ENCODE measurements at regions not wholly inside any gene's neighbourhood (a gene's known extent, or its start where the extent isn't known, plus 50 kb on each side); places are given as distances from the start of the nearest gene placed in this dataset.

DNA sequence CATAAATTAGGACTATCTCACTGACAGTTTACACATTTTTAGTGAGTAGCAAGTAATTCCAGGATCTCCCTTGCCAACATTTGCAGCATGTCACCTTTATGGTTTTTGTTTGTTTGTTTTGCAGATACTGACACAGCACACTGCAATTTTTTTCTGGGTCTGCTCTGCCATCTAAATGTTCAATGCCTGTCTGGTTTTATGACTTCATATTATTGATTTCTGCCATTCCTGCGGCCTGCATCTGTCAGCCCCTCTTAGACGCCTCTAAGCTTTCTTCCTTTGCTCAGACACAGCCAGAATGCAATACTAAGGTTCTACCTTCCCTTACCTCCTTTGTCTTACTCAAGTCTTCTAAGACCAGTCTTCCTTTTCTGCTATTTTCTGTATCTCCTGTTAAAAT lies 321.2 kb upstream of the AZI2 start (continued):
- TF ChIP-seq, protein P1, sequence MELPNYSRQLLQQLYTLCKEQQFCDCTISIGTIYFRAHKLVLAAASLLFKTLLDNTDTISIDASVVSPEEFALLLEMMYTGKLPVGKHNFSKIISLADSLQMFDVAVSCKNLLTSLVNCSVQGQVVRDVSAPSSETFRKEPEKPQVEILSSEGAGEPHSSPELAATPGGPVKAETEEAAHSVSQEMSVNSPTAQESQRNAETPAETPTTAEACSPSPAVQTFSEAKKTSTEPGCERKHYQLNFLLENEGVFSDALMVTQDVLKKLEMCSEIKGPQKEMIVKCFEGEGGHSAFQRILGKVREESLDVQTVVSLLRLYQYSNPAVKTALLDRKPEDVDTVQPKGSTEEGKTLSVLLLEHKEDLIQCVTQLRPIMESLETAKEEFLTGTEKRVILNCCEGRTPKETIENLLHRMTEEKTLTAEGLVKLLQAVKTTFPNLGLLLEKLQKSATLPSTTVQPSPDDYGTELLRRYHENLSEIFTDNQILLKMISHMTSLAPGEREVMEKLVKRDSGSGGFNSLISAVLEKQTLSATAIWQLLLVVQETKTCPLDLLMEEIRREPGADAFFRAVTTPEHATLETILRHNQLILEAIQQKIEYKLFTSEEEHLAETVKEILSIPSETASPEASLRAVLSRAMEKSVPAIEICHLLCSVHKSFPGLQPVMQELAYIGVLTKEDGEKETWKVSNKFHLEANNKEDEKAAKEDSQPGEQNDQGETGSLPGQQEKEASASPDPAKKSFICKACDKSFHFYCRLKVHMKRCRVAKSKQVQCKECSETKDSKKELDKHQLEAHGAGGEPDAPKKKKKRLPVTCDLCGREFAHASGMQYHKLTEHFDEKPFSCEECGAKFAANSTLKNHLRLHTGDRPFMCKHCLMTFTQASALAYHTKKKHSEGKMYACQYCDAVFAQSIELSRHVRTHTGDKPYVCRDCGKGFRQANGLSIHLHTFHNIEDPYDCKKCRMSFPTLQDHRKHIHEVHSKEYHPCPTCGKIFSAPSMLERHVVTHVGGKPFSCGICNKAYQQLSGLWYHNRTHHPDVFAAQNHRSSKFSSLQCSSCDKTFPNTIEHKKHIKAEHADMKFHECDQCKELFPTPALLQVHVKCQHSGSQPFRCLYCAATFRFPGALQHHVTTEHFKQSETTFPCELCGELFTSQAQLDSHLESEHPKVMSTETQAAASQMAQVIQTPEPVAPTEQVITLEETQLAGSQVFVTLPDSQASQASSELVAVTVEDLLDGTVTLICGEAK (IDR thresholded peaks at IDR 0.05; ENCODE audit: borderline replicate concordance), result no peak
- TF ChIP-seq NFYA (IDR thresholded peaks at IDR 0.05; ENCODE audit: borderline replicate concordance, low read depth, low read length) (no peak), TCF3 (IDR thresholded peaks at IDR 0.05; ENCODE audit: borderline replicate concordance, insufficient read depth, low read depth, low read length) (no peak), GABPA (IDR thresholded peaks at IDR 0.05; ENCODE audit: low read depth) (no peak), ZZZ3 (IDR thresholded peaks at IDR 0.05; ENCODE audit: control insufficient read depth, insufficient read length, low read depth) (no peak), MEF2B (IDR thresholded peaks at IDR 0.05; ENCODE audit: partially characterized antibody, poor library complexity, severe bottlenecking) (no peak), IKZF2 (IDR thresholded peaks at IDR 0.05) (no peak), FOS (IDR thresholded peaks at IDR 0.05; ENCODE audit: borderline replicate concordance, extremely low read depth, insufficient read length) (no peak), TBL1XR1 (IDR thresholded peaks at IDR 0.05; ENCODE audit: low read depth, low read length) (no peak), EGR1 (IDR thresholded peaks at IDR 0.05; ENCODE audit: borderline replicate concordance in 1 of 2, low read depth in 2 of 2, low read length in 2 of 2) (no peak)
- TF ChIP-seq, protein P2, sequence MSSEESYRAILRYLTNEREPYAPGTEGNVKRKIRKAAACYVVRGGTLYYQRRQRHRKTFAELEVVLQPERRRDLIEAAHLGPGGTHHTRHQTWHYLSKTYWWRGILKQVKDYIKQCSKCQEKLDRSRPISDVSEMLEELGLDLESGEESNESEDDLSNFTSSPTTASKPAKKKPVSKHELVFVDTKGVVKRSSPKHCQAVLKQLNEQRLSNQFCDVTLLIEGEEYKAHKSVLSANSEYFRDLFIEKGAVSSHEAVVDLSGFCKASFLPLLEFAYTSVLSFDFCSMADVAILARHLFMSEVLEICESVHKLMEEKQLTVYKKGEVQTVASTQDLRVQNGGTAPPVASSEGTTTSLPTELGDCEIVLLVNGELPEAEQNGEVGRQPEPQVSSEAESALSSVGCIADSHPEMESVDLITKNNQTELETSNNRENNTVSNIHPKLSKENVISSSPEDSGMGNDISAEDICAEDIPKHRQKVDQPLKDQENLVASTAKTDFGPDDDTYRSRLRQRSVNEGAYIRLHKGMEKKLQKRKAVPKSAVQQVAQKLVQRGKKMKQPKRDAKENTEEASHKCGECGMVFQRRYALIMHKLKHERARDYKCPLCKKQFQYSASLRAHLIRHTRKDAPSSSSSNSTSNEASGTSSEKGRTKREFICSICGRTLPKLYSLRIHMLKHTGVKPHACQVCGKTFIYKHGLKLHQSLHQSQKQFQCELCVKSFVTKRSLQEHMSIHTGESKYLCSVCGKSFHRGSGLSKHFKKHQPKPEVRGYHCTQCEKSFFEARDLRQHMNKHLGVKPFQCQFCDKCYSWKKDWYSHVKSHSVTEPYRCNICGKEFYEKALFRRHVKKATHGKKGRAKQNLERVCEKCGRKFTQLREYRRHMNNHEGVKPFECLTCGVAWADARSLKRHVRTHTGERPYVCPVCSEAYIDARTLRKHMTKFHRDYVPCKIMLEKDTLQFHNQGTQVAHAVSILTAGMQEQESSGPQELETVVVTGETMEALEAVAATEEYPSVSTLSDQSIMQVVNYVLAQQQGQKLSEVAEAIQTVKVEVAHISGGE (CRISPR knock-in tag; IDR thresholded peaks at IDR 0.05), result no peak
- TF ChIP-seq, protein P3, sequence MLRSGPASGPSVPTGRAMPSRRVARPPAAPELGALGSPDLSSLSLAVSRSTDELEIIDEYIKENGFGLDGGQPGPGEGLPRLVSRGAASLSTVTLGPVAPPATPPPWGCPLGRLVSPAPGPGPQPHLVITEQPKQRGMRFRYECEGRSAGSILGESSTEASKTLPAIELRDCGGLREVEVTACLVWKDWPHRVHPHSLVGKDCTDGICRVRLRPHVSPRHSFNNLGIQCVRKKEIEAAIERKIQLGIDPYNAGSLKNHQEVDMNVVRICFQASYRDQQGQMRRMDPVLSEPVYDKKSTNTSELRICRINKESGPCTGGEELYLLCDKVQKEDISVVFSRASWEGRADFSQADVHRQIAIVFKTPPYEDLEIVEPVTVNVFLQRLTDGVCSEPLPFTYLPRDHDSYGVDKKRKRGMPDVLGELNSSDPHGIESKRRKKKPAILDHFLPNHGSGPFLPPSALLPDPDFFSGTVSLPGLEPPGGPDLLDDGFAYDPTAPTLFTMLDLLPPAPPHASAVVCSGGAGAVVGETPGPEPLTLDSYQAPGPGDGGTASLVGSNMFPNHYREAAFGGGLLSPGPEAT (IDR thresholded peaks at IDR 0.05; ENCODE audit: low read depth), result no peak

Data from GM12878 (cell line).